Fibroblast of lung (primary cell): ENCODE measurements at regions not wholly inside any gene's neighbourhood (a gene's known extent, or its start where the extent isn't known, plus 50 kb on each side); places are given as distances from the start of the nearest gene placed in this dataset.

ENCODE experiments used
- CTCF ChIP-seq, 2 donors: IDR thresholded peaks in 1 of 2; conservative IDR thresholded peaks in 1 of 2; 1 replicate in 1 of 2; 2 replicates in 1 of 2; pipeline ENCODE4 v1.5.1; 2011 to 2012; ENCODE audit warnings: low read length in 2 of 2, control low read depth in 1 of 2, inconsistent platforms in 1 of 2, low read depth in 1 of 2, mild to moderate bottlenecking in 1 of 2
- EZH2 ChIP-seq: IDR thresholded peaks from 2 replicates; pipeline ENCODE4 v1.5.1; 2012; ENCODE audit warnings: low read length, control low read depth, mild to moderate bottlenecking; ENCODE audit errors: missing control alignments

GRCh38 chr1:198937231-198938031 is 298.6 kb downstream of the PTPRC start:
- TF ChIP-seq CTCF (conservative IDR thresholded peaks at IDR 0.05 in 1 of 2, IDR thresholded peaks at IDR 0.05 in 1 of 2; ENCODE audit: low read depth in 1 of 2, low read length in 2 of 2): no peak
- TF ChIP-seq EZH2: no peak
